ENCODE measurements at regions not wholly inside any gene's neighbourhood (a gene's known extent, or its start where the extent isn't known, plus 50 kb on each side); places are given as distances from the start of the nearest gene placed in this dataset.

GRCh38 chr4:182103614-182104319 is 139.4 kb upstream of the TENM3 start:
- no peak for TF ChIP-seq CTCF (conservative IDR thresholded peaks at IDR 0.05; ENCODE audit: low read depth, low read length)
- Histone ChIP-seq H3K4me2 (no peak overlapping the region), H3K36me3 (ENCODE audit: insufficient read depth) (no peaks in the 10 kb centered on the region), H3K4me3 (IDR thresholded peaks at IDR 0.05; ENCODE audit: insufficient read depth, low read depth, low read length) (no peak overlapping the region), H3K79me2 (ENCODE audit: insufficient read depth, low read depth) (no peaks in the 10 kb centered on the region), H3K9ac (no peak overlapping the region), H3K4me1 (ENCODE audit: low read depth, poor library complexity, severe bottlenecking) (no peaks in the 10 kb centered on the region), H2AFZ (ENCODE audit: low read depth) (no peak overlapping the region), H3K27me3 (ENCODE audit: insufficient read depth, low read depth) (no peaks in the 10 kb centered on the region), H3K27ac (no peak overlapping the region), H4K20me1 (ENCODE audit: insufficient read depth) (no peaks in the 10 kb centered on the region)

GRCh38 chr4:182105416-182105815 is 137.8 kb upstream of the TENM3 start:
- H3K36me3 ChIP-seq (ENCODE audit: insufficient read depth): no peaks in the 10 kb centered on the region
- no peak overlapping the region for H3K4me3 ChIP-seq (IDR thresholded peaks at IDR 0.05; ENCODE audit: insufficient read depth, low read depth, low read length)
- no peak overlapping the region for H3K27ac ChIP-seq
- no peak overlapping the region for H3K9ac ChIP-seq
- no peak for TF ChIP-seq CTCF (conservative IDR thresholded peaks at IDR 0.05; ENCODE audit: low read depth, low read length)
- H3K4me2 ChIP-seq: no peak overlapping the region
- no peaks in the 10 kb centered on the region for H3K79me2 ChIP-seq (ENCODE audit: insufficient read depth, low read depth)
- H2AFZ ChIP-seq (ENCODE audit: low read depth): no peak overlapping the region
- no peaks in the 10 kb centered on the region for H3K4me1 ChIP-seq (ENCODE audit: low read depth, poor library complexity, severe bottlenecking)
- no peaks in the 10 kb centered on the region for H3K27me3 ChIP-seq (ENCODE audit: insufficient read depth, low read depth)
- no peaks in the 10 kb centered on the region for H4K20me1 ChIP-seq (ENCODE audit: insufficient read depth)

- H3K4me1 ChIP-seq (ENCODE audit: low read depth, poor library complexity, severe bottlenecking): no peaks in the 10 kb centered on the region
- no peaks in the 10 kb centered on the region for H4K20me1 ChIP-seq (ENCODE audit: insufficient read depth)
- H3K79me2 ChIP-seq (ENCODE audit: insufficient read depth, low read depth): no peaks in the 10 kb centered on the region
- H3K27ac ChIP-seq: no peak overlapping the region
- H2AFZ ChIP-seq (ENCODE audit: low read depth): no peak overlapping the region
- no peak overlapping the region for H3K4me3 ChIP-seq (IDR thresholded peaks at IDR 0.05; ENCODE audit: insufficient read depth, low read depth, low read length)
- H3K9ac ChIP-seq: no peak overlapping the region
- TF ChIP-seq CTCF (conservative IDR thresholded peaks at IDR 0.05; ENCODE audit: low read depth, low read length): no peak
- H3K27me3 ChIP-seq (ENCODE audit: insufficient read depth, low read depth): no peaks in the 10 kb centered on the region
- no peaks in the 10 kb centered on the region for H3K36me3 ChIP-seq (ENCODE audit: insufficient read depth)
- no peak overlapping the region for H3K4me2 ChIP-seq
Observed at GRCh38 chr4:182107931-182108330, 135.3 kb upstream of the TENM3 start.

GRCh38 chr4:182111586-182111985 is 131.6 kb upstream of the TENM3 start:
- H3K4me1 ChIP-seq (ENCODE audit: low read depth, poor library complexity, severe bottlenecking): no peaks in the 10 kb centered on the region
- H3K4me2 ChIP-seq: no peak overlapping the region
- H3K9ac ChIP-seq: no peak overlapping the region
- no peak overlapping the region for H3K27ac ChIP-seq
- no peaks in the 10 kb centered on the region for H3K79me2 ChIP-seq (ENCODE audit: insufficient read depth, low read depth)
- TF ChIP-seq CTCF (conservative IDR thresholded peaks at IDR 0.05; ENCODE audit: low read depth, low read length): no peak
- H3K4me3 ChIP-seq (IDR thresholded peaks at IDR 0.05; ENCODE audit: insufficient read depth, low read depth, low read length): no peak overlapping the region
- H2AFZ ChIP-seq (ENCODE audit: low read depth): no peak overlapping the region
- H3K36me3 ChIP-seq (ENCODE audit: insufficient read depth): no peaks in the 10 kb centered on the region
- H3K27me3 ChIP-seq (ENCODE audit: insufficient read depth, low read depth): no peaks in the 10 kb centered on the region
- H4K20me1 ChIP-seq (ENCODE audit: insufficient read depth): no peaks in the 10 kb centered on the region

Measured in KMS-11 (cell line).